ENCODE measurements at regions not wholly inside any gene's neighbourhood (a gene's known extent, or its start where the extent isn't known, plus 50 kb on each side); places are given as distances from the start of the nearest gene placed in this dataset.

DNA sequence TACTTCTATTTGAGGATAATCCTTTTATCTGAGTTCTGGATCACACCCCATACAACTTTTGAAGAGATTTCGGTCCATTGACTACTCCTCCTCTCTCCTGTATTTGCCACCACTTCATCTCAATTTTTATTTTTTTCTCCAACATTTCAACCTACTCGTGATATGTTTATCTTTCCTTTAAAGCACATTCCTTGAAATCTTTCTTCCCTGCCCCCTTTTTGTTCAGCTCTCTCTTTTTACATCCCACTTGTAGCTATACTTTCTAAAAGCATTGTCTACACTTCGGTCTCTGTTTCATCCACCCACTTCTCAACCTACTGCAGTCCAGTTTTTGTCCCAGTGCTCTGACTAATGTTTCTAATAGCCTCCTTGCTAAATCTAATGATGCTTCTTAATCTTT is 299.4 kb downstream of the PSAT1 start:
- TF ChIP-seq JUN (IDR thresholded peaks at IDR 0.05; ENCODE audit: borderline replicate concordance, insufficient read depth, insufficient read length, low read depth): no peak
- no peak for TF ChIP-seq GATA2 (IDR thresholded peaks at IDR 0.05; ENCODE audit: insufficient read depth, insufficient read length, low read depth, low read length)
- TF ChIP-seq, protein P1, sequence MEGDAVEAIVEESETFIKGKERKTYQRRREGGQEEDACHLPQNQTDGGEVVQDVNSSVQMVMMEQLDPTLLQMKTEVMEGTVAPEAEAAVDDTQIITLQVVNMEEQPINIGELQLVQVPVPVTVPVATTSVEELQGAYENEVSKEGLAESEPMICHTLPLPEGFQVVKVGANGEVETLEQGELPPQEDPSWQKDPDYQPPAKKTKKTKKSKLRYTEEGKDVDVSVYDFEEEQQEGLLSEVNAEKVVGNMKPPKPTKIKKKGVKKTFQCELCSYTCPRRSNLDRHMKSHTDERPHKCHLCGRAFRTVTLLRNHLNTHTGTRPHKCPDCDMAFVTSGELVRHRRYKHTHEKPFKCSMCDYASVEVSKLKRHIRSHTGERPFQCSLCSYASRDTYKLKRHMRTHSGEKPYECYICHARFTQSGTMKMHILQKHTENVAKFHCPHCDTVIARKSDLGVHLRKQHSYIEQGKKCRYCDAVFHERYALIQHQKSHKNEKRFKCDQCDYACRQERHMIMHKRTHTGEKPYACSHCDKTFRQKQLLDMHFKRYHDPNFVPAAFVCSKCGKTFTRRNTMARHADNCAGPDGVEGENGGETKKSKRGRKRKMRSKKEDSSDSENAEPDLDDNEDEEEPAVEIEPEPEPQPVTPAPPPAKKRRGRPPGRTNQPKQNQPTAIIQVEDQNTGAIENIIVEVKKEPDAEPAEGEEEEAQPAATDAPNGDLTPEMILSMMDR (IDR thresholded peaks at IDR 0.05; ENCODE audit: extremely low read depth in 1 of 2, insufficient read depth in 1 of 2, low read depth in 1 of 2, low read length in 2 of 2): no peak
- TF ChIP-seq, protein P2, sequence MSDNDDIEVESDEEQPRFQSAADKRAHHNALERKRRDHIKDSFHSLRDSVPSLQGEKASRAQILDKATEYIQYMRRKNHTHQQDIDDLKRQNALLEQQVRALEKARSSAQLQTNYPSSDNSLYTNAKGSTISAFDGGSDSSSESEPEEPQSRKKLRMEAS (IDR thresholded peaks at IDR 0.05; ENCODE audit: insufficient read depth, insufficient read length): no peak
- TF ChIP-seq MYC (IDR thresholded peaks at IDR 0.05; ENCODE audit: low read depth, low read length): no peak
- no peak for TF ChIP-seq POLR2A (IDR thresholded peaks at IDR 0.05; ENCODE audit: low read depth, low read length)
- TF ChIP-seq FOS (IDR thresholded peaks at IDR 0.05; ENCODE audit: borderline replicate concordance, insufficient read depth, low read length): no peak
- no peak for TF ChIP-seq EZH2 (IDR thresholded peaks at IDR 0.05; ENCODE audit: borderline replicate concordance, low read depth, low read length, severe bottlenecking)
- no peak for TF ChIP-seq POLR2AphosphoS5 (IDR thresholded peaks at IDR 0.05; ENCODE audit: insufficient read depth, low read depth, low read length)
- intact Hi-C loops (cut with micrococcal nuclease): no loop called here
- DNase-seq (ENCODE audit: low read depth, low spot score): no peak

More for the DNA sequence above, 299.4 kb downstream of the PSAT1 start:
- CTCF ChIA-PET: no interaction called here
- Histone ChIP-seq H3K27me3 (ENCODE audit: control insufficient read depth in 2 of 2, insufficient read depth in 2 of 2, low read length in 2 of 2) (peaks cover 6 to 7% of the 10 kb centered on the region in 2 experiments), H3K36me3 (ENCODE audit: control insufficient read depth in 2 of 2, extremely low read depth in 1 of 2, insufficient read depth in 2 of 2, low read length in 2 of 2) (no peaks in the 10 kb centered on the region), H3K79me2 (ENCODE audit: control insufficient read depth, insufficient read depth, low read length) (no peaks in the 10 kb centered on the region), H3K9me3 (replicated peaks; ENCODE audit: control insufficient read depth, insufficient read depth, low read length) (no peaks in the 10 kb centered on the region), H3K4me2 (ENCODE audit: insufficient read depth, low read length) (no peak overlapping the region), H2AFZ (ENCODE audit: low read depth, low read length) (no peak overlapping the region), H3K4me1 (ENCODE audit: control insufficient read depth, extremely low read depth, insufficient read depth, low read length) (no peaks in the 10 kb centered on the region), H3K27ac (ENCODE audit: insufficient read depth, low read depth, low read length) (no peak overlapping the region), H4K20me1 (replicated peaks; ENCODE audit: control insufficient read depth, extremely low read depth, insufficient read depth, low read length) (no peaks in the 10 kb centered on the region), H3K9me1 (replicated peaks; ENCODE audit: control insufficient read depth, extremely low read depth, insufficient read depth, low read length) (no peaks in the 10 kb centered on the region), H3K4me3 (replicated peaks in 1 of 3; ENCODE audit: insufficient read depth in 1 of 3, low read depth in 1 of 3, low read length in 3 of 3) (no peak overlapping the region), H3K9ac (replicated peaks; ENCODE audit: extremely low read depth, insufficient read depth, low read length) (no peak overlapping the region)
- POLR2A ChIA-PET: no interaction called here
- dilution Hi-C loops (cut with MboI; ENCODE audit: extremely low pct_ligation_motif_present, low sequenced_read_pairs): no loop called here
- no peak for FAIRE-seq
- BruUV-seq (replicated peaks): no TSS peak
